ENCODE measurements at regions not wholly inside any gene's neighbourhood (a gene's known extent, or its start where the extent isn't known, plus 50 kb on each side); places are given as distances from the start of the nearest gene placed in this dataset.
"Not testable (repeated sequence)": the region's sequence is repeated elsewhere in the genome, so short reads cannot be mapped to it uniquely, and the experiment has no call there.

DNA sequence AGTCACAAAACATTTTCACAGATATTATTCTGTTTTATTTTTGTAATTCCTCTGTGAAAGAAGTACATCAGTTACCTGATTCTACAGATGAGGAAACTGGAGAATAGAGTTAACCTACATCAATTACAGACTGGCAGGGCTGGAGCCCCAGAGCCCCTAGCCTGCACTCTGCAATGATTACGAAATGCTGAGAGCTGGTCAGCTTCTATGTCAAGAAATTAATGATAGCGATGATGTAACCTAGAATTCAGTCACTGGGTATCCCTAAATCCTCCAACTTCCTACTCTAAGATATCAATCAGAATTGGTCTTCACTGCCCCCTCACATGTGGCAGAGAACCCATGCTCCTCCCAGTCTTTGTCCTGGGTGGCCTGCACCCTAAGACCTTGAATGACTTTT is 273.5 kb upstream of the PLET1 start:
- TF ChIP-seq CTCF (IDR thresholded peaks at IDR 0.05) = no peak

DNA sequence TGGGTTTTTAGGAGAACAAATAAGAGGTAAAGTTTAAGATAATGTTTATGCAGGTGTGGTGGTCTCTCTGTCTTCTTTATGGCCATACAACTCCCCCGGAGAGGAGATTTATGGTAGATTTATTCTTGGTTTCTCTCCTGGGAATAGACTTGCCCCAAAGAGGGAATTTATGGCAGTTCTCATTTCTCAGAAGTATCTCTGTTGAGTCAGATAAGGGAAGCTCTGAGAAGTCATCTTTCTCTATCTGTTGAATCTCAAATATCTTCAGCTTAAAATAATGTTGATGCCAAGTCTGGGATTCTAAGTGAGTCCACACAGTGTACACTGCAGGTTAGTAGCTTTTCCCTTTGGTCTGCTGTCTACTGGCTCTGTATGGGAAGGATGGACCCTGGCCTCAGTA is 276.4 kb upstream of the PLET1 start:
- ATAC-seq (ENCODE audit: low FRiP score) (no peak), DNase-seq (ENCODE audit: low spot score) (no peak)
- TF ChIP-seq CTCF (IDR thresholded peaks at IDR 0.05) = no peak

More for the DNA sequence above, 273.5 kb upstream of the PLET1 start:
- ATAC-seq (ENCODE audit: low FRiP score) = no peak
- DNase-seq (ENCODE audit: low spot score) = no peak

- DNase-seq (ENCODE audit: low spot score) = no peak
- ATAC-seq (ENCODE audit: low FRiP score) = no peak
- no peak for TF ChIP-seq CTCF (IDR thresholded peaks at IDR 0.05)
Observed at GRCh38 chr11:112537846-112538330, 277.2 kb upstream of the PLET1 start.

- ATAC-seq (ENCODE audit: low FRiP score) (no peak), DNase-seq (ENCODE audit: low spot score) (no peak)
- no peak for TF ChIP-seq CTCF (IDR thresholded peaks at IDR 0.05)
Observed at GRCh38 chr11:112538534-112539280, 278.0 kb upstream of the PLET1 start.

- not testable (repeated sequence) for ATAC-seq (ENCODE audit: low FRiP score); DNase-seq (ENCODE audit: low spot score)
Observed at GRCh38 chr11:112539281-112539555, 278.6 kb upstream of the PLET1 start.

DNA sequence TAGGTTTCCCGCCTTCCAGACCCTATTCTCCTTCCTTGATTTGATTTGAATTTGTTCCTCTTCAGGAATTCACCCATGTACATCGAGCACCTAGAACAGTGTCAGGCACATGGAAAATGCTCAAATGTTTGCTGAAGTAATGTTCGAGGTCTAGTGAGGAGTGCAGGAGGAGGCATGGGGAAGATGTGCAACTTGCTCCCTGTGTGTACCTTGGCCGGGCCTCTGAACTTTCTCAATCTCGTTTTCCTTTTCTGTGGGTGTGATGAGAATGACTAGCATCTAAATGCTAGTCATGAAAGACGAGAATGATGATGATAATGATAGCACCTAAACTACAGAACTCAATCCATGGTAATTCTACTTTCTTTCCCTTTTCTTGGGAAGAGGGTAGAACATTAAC is 279.1 kb upstream of the PLET1 start:
- DNase-seq (ENCODE audit: low spot score) (no peak), ATAC-seq (ENCODE audit: low FRiP score) (no peak)
- no peak for TF ChIP-seq CTCF (IDR thresholded peaks at IDR 0.05)

GRCh38 chr11:112540261-112540660 is 279.6 kb upstream of the PLET1 start:
- ATAC-seq (ENCODE audit: low FRiP score) (no peak), DNase-seq (ENCODE audit: low spot score) (no peak)
- no peak for TF ChIP-seq CTCF (IDR thresholded peaks at IDR 0.05)

Data from omental fat pad (tissue), 3 donors.